Ovary (tissue), 3 donors: ENCODE measurements at regions not wholly inside any gene's neighbourhood (a gene's known extent, or its start where the extent isn't known, plus 50 kb on each side); places are given as distances from the start of the nearest gene placed in this dataset.

ENCODE experiments used
- CTCF ChIP-seq, 3 donors: fragments of 450-650 bp in 2 of 3; fragments of 200-600 bp in 1 of 3; IDR thresholded peaks; one replicate each; pipeline versions ENCODE4 v1.5.1 to v1.8.0; 2016 to 2022; ENCODE audit warnings: antibody characterized with exemption in 3 of 3, mild to moderate bottlenecking in 1 of 3
- POLR2A ChIP-seq: fragments of 450-650 bp; IDR thresholded peaks from one replicate; pipeline ENCODE4 v1.6.1; 2017; ENCODE audit warnings: antibody characterized with exemption, mild to moderate bottlenecking, moderate library complexity
- donor health status: DM: no; HTN: no; CAD: no.

- TF ChIP-seq CTCF (IDR thresholded peaks at IDR 0.05) (no peak), POLR2A (no peak)
Measured at GRCh38 chr7:119969763-119970162, 303.2 kb upstream of the KCND2 start.
